SK-N-SH (cell line): ENCODE measurements at regions not wholly inside any gene's neighbourhood (a gene's known extent, or its start where the extent isn't known, plus 50 kb on each side); places are given as distances from the start of the nearest gene placed in this dataset.

ENCODE experiments used
- CTCF ChIA-PET: fragments of 300-600, 350-600 bp; formaldehyde crosslinking; extraction: SDS; loops from one replicate; lab custom pipeline; 2021; lab: Yijun Ruan, JAX
- POLR2A ChIA-PET: fragments of 350-600 bp; sonication (Branson Sonifier 250); formaldehyde crosslinking; extraction: SDS; loops from one replicate; lab custom pipeline; 2020; ENCODE audit warnings: antibody characterized with exemption, inconsistent platforms; lab: Yijun Ruan, JAX
- DNase-seq: peaks from one replicate; pipeline ENCODE4 v3.0.0; 2012
- H2AFZ ChIP-seq: fragments of 200-600 bp; sonication (generic); 2 replicates; pipeline ENCODE4 v1.8.1; 2016; ENCODE audit warnings: antibody characterized with exemption, mild to moderate bottlenecking, low read depth
- H3F3A ChIP-seq: fragments of 200-600 bp; sonication (generic); replicated peaks from 2 replicates; pipeline ENCODE3; 2016; ENCODE audit warnings: antibody characterized with exemption, mild to moderate bottlenecking; ENCODE audit not compliant: insufficient read depth
- H3K27ac ChIP-seq, 2 experiments: fragments of 200-500 bp in 1 of 2; fragments of 200-600 bp in 1 of 2; sonication (Bioruptor generic) in 1 of 2; sonication (generic), shearing (Covaris generic) in 1 of 2; 2 replicates each; pipeline versions ENCODE4 v1.5.1 to v1.6.1; 2014 to 2016; ENCODE audit warnings: low read depth in 2 of 2, inconsistent platforms in 1 of 2, low read length in 1 of 2, mild to moderate bottlenecking in 1 of 2, mixed read lengths in 1 of 2
- H3K27me3 ChIP-seq: fragments of 200-600 bp; sonication (generic), shearing (Covaris generic); 2 replicates; pipeline ENCODE4 v1.6.1; 2016; ENCODE audit warnings: mixed run types; ENCODE audit not compliant: insufficient read depth
- H3K36me3 ChIP-seq, 2 experiments: fragments of 200-500 bp in 1 of 2; fragments of 200-600 bp in 1 of 2; sonication (Bioruptor generic) in 1 of 2; sonication (generic) in 1 of 2; replicated peaks in 1 of 2; 2 replicates each; pipeline versions ENCODE3 to v1.5.1; 2014 to 2016; ENCODE audit warnings: low read length in 1 of 2, mild to moderate bottlenecking in 1 of 2; ENCODE audit not compliant: insufficient read depth in 2 of 2, control insufficient read depth in 1 of 2
- H3K4me1 ChIP-seq, 2 experiments: fragments of 200-500 bp in 1 of 2; fragments of 200-600 bp in 1 of 2; sonication (Bioruptor generic) in 1 of 2; sonication (generic), shearing (Covaris generic) in 1 of 2; 2 replicates each; pipeline versions ENCODE4 v1.5.1 to v1.6.1; 2014 to 2016; ENCODE audit warnings: low read depth in 1 of 2, low read length in 1 of 2, mixed run types in 1 of 2; ENCODE audit not compliant: insufficient read depth in 2 of 2, control insufficient read depth in 1 of 2
- H3K4me2 ChIP-seq: fragments of 200-600 bp; sonication (generic), shearing (Covaris generic); 2 replicates; pipeline ENCODE4 v1.6.1; 2017; ENCODE audit warnings: mixed run types
- H3K4me3 ChIP-seq, 2 experiments: fragments of 200-500 bp in 1 of 2; fragments of 200-600 bp in 1 of 2; sonication (Bioruptor generic) in 1 of 2; sonication (generic), shearing (Covaris generic) in 1 of 2; 2 replicates each; pipeline versions ENCODE4 v1.5.1 to v1.8.1; 2014 to 2016; ENCODE audit warnings: low read depth in 2 of 2, inconsistent platforms in 1 of 2, low read length in 1 of 2, mild to moderate bottlenecking in 1 of 2, mixed read lengths in 1 of 2, moderate library complexity in 1 of 2
- H3K79me2 ChIP-seq: fragments of 200-600 bp; sonication (generic); 2 replicates; pipeline ENCODE4 v1.8.1; 2017; ENCODE audit warnings: mild to moderate bottlenecking; ENCODE audit not compliant: insufficient read depth
- H3K9ac ChIP-seq: fragments of 200-600 bp; sonication (generic); 2 replicates; pipeline ENCODE4 v1.6.1; 2017; ENCODE audit warnings: mixed run types
- H3K9me2 ChIP-seq: fragments of 200-600 bp; sonication (generic); 2 replicates; pipeline ENCODE4 v1.6.1; 2017; ENCODE audit warnings: mixed run types
- H3K9me3 ChIP-seq: fragments of 200-600 bp; sonication (generic); 2 replicates; pipeline ENCODE4 v1.6.1; 2017; ENCODE audit warnings: mixed run types, mild to moderate bottlenecking, moderate library complexity
- H4K20me1 ChIP-seq: fragments of 200-600 bp; sonication (generic); 2 replicates; pipeline ENCODE4 v1.6.1; 2017; ENCODE audit warnings: mild to moderate bottlenecking, mixed run types; ENCODE audit not compliant: insufficient read depth
- CHD2 ChIP-seq: fragments of 150-350 bp; IDR thresholded peaks from 2 replicates; pipeline ENCODE4 v1.6.1; 2018; ENCODE audit warnings: low read length; ENCODE audit not compliant: partially characterized antibody
- CTCF ChIP-seq: fragments of 200-600 bp; sonication (generic); IDR thresholded peaks from 2 replicates; pipeline ENCODE4 v1.6.1; 2017; ENCODE audit warnings: antibody characterized with exemption, mild to moderate bottlenecking, moderate library complexity
- ELF1 ChIP-seq: IDR thresholded peaks from 2 replicates; pipeline ENCODE4 v1.4.0; 2012
- EP300 ChIP-seq, 2 experiments: IDR thresholded peaks; 2 replicates each; pipeline versions ENCODE4 v1.4.0 to v1.6.1; 2012; ENCODE audit warnings: borderline replicate concordance in 1 of 2, low read depth in 1 of 2, low read length in 1 of 2
- EZH2phosphoT487 ChIP-seq: fragments of 200-600 bp; sonication (generic); IDR thresholded peaks from 2 replicates; pipeline ENCODE4 v1.6.1; 2017; ENCODE audit warnings: low read depth, mixed run types, mild to moderate bottlenecking, antibody characterized with exemption, moderate library complexity, borderline replicate concordance
- FOSL2 ChIP-seq: IDR thresholded peaks from 2 replicates; pipeline ENCODE4 v1.4.0; 2012; ENCODE audit warnings: low read depth, mild to moderate bottlenecking, moderate library complexity, borderline replicate concordance
- FOXJ3 ChIP-seq: sonication (generic); formaldehyde crosslinking; IDR thresholded peaks from 2 replicates; pipeline ENCODE4 v1.5.1; 2020; ENCODE audit warnings: mild to moderate bottlenecking, missing genetic modification reagents
- GABPA ChIP-seq: IDR thresholded peaks from 2 replicates; pipeline ENCODE4 v1.4.0; 2012; ENCODE audit warnings: low read depth, mild to moderate bottlenecking
- JUND ChIP-seq: IDR thresholded peaks from 2 replicates; pipeline ENCODE4 v1.4.0; 2012
- MAX ChIP-seq: IDR thresholded peaks from 2 replicates; pipeline ENCODE4 v1.4.0; 2012; ENCODE audit warnings: low read depth
- MXI1 ChIP-seq: IDR thresholded peaks from 2 replicates; pipeline ENCODE4 v1.6.1; 2012; ENCODE audit warnings: mild to moderate bottlenecking, low read depth, low read length, improper control_type of control experiment
- NFIC ChIP-seq: IDR thresholded peaks from 2 replicates; pipeline ENCODE4 v1.4.0; 2012; ENCODE audit warnings: borderline replicate concordance
- PBX3 ChIP-seq: IDR thresholded peaks from 2 replicates; pipeline ENCODE4; 2012
- POLR2AphosphoS5 ChIP-seq: IDR thresholded peaks from 2 replicates; pipeline ENCODE4 v1.6.1; 2012; ENCODE audit warnings: low read depth, low read length
- TCF12 ChIP-seq: IDR thresholded peaks from 2 replicates; pipeline ENCODE4 v1.4.0; 2012
- USF1 ChIP-seq: IDR thresholded peaks from 2 replicates; pipeline ENCODE4 v1.4.0; 2012; ENCODE audit warnings: low read depth, borderline replicate concordance
- USF2 ChIP-seq: fragments of 150-350 bp; IDR thresholded peaks from 2 replicates; pipeline ENCODE4 v1.6.1; 2017; ENCODE audit warnings: antibody characterized with exemption, low read length, low read depth, borderline replicate concordance
- YY1 ChIP-seq: IDR thresholded peaks from 2 replicates; pipeline ENCODE4 v1.4.0; 2012; ENCODE audit warnings: low read depth, mild to moderate bottlenecking
- ZBTB33 ChIP-seq: IDR thresholded peaks from 2 replicates; pipeline ENCODE4 v1.4.0; 2012; ENCODE audit warnings: low read depth, borderline replicate concordance
- WGBS: methylation state at CpG from one replicate; pipeline ENCODE4 v1.1.6; 2017; ENCODE audit warnings: low lambda C conversion rate; 5-methylcytosine and 5-hydroxymethylcytosine counted together

- peaks cover 2 to 22% of the 10 kb centered on the region in 2 experiments for H3K4me1 ChIP-seq
- no peak overlapping the region for H3K4me2 ChIP-seq
- H3K27me3 ChIP-seq = no peaks in the 10 kb centered on the region
- no peak for DNase-seq
- CTCF ChIA-PET = interaction anchor here (2.2 kb wide), 1 partner anchor 11 kb away, joined by 11 read pairs; no protein-coding TSS in a partner anchor
- H3K27ac ChIP-seq = no peak overlapping the region
- WGBS = 61% methylated on average over 3 of the region's 3 CpGs
- H3K9me3 ChIP-seq = no peaks in the 10 kb centered on the region
- peaks cover 3 to 10% of the 10 kb centered on the region in 2 experiments for H3K36me3 ChIP-seq
- POLR2A ChIA-PET = no interaction called here
- H2AFZ ChIP-seq = no peak overlapping the region
- H3K4me3 ChIP-seq = no peak overlapping the region
- H3F3A ChIP-seq = peaks cover 22% of the 10 kb centered on the region
- no peak overlapping the region for H3K9ac ChIP-seq
- H4K20me1 ChIP-seq = no peaks in the 10 kb centered on the region
- H3K79me2 ChIP-seq = peaks cover 6% of the 10 kb centered on the region; the same call in 1 of the 2 replicates
- no peaks in the 10 kb centered on the region for H3K9me2 ChIP-seq
- TF ChIP-seq USF2 (no peak), CHD2 (no peak), YY1 (no peak), FOSL2 (no peak), ZBTB33 (no peak), JUND (no peak), TCF12 (no peak), MXI1 (no peak), EP300 (IDR thresholded peaks at IDR 0.05; ENCODE audit: borderline replicate concordance in 1 of 2, low read depth in 1 of 2, low read length in 1 of 2) (no peak), FOXJ3 (CRISPR knock-in tag) (no peak), NFIC (no peak)
Observed at GRCh38 chr6:71395731-71396409, 107.3 kb downstream of the OGFRL1 start.

- peaks cover 6% of the 10 kb centered on the region; the same call in 1 of the 2 replicates for H3K79me2 ChIP-seq
- POLR2A ChIA-PET = no interaction called here
- H3K4me1 ChIP-seq = peaks cover 2 to 22% of the 10 kb centered on the region in 2 experiments
- no peak for TF ChIP-seq EZH2phosphoT487
- no peak for TF ChIP-seq POLR2AphosphoS5
- no peak for TF ChIP-seq MXI1
- no peak for TF ChIP-seq MAX
- no peak for TF ChIP-seq PBX3
- no peak for TF ChIP-seq GABPA
- no peak for TF ChIP-seq FOSL2
- no peak for TF ChIP-seq USF1
- no peak for TF ChIP-seq USF2
- no peak for TF ChIP-seq CTCF
- TF ChIP-seq ELF1 = no peak
- no peak for TF ChIP-seq EP300 (IDR thresholded peaks at IDR 0.05; ENCODE audit: borderline replicate concordance in 1 of 2, low read depth in 1 of 2, low read length in 1 of 2)
Observed at GRCh38 chr6:71396410-71396801, 107.8 kb downstream of the OGFRL1 start.

More at GRCh38 chr6:71396410-71396801, 107.8 kb downstream of the OGFRL1 start:
- no peaks in the 10 kb centered on the region for H4K20me1 ChIP-seq
- H3K4me3 ChIP-seq = no peak overlapping the region
- 93% methylated on average over 2 of the region's 2 CpGs for WGBS
- peaks cover 3 to 10% of the 10 kb centered on the region in 2 experiments for H3K36me3 ChIP-seq
- H3K9me2 ChIP-seq = no peaks in the 10 kb centered on the region
- H3K9me3 ChIP-seq = no peaks in the 10 kb centered on the region
- H3F3A ChIP-seq = peaks cover 22% of the 10 kb centered on the region
- no peak overlapping the region for H3K9ac ChIP-seq
- DNase-seq = no peak
- CTCF ChIA-PET = interaction anchor here (2.2 kb wide), 1 partner anchor 11 kb away, joined by 11 read pairs; no protein-coding TSS in a partner anchor
- no peaks in the 10 kb centered on the region for H3K27me3 ChIP-seq
- no peak overlapping the region for H2AFZ ChIP-seq
- no peak overlapping the region for H3K4me2 ChIP-seq
- no peak overlapping the region for H3K27ac ChIP-seq
